ENCODE measurements at regions not wholly inside any gene's neighbourhood (a gene's known extent, or its start where the extent isn't known, plus 50 kb on each side); places are given as distances from the start of the nearest gene placed in this dataset.

DNA sequence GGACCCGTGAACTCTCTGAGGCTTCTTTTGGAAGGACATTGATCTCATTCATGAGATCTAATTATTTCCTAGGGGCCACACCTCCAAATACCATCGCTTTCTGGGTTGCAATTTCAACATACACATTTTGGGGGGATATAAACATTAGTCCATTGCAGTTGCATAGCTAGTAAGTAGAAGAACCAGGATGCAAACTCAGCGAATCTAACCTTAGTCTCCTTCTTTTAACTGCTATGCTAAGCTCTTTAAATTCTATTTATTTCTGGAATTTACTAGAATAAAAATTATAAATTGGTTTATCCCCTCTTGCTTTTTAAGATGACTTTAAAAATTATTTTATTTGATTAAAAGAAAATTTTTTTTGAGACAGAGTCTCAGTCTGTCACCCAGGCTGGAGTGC, 232.5 kb upstream of the EEF2KMT start:
- WGBS, 2 experiments (ENCODE audit: extremely low coverage in 2 of 2, insufficient read length in 1 of 2) = no CpG with 5 or more reads among the region's 3 CpGs
- H2BK15ac ChIP-seq (ENCODE audit: low read depth, low read length) = no peak overlapping the region
- H3K14ac ChIP-seq (replicated peaks; ENCODE audit: low read depth, low read length) = no peak overlapping the region
- no peak overlapping the region for H4K91ac ChIP-seq (ENCODE audit: insufficient read depth, low read depth, low read length)
- H3K4me2 ChIP-seq (ENCODE audit: low read depth, low read length) = no peak overlapping the region
- ChIA-PET CTCF (no interaction called here), POLR2A (ENCODE audit: unreplicated experiment) (no interaction called here)
- no peak overlapping the region for H2BK120ac ChIP-seq (ENCODE audit: low read depth, low read length)
- H3K27me3 ChIP-seq (ENCODE audit: control insufficient read depth, insufficient read depth, low read length) = no peaks in the 10 kb centered on the region
- H3K9ac ChIP-seq (ENCODE audit: low read depth, low read length) = no peak overlapping the region
- intact Hi-C loops (cut with micrococcal nuclease) = no loop called here
- H2AFZ ChIP-seq (replicated peaks; ENCODE audit: low read length, poor library complexity) = no peak overlapping the region
- no peaks in the 10 kb centered on the region for H3K9me1 ChIP-seq (ENCODE audit: insufficient read depth, low read length)
- no peaks in the 10 kb centered on the region for H3K4me1 ChIP-seq (ENCODE audit: control insufficient read depth, insufficient read depth, low read length)
- H3K9me3 ChIP-seq (ENCODE audit: control insufficient read depth, insufficient read depth, low read length) = peaks cover 10% of the 10 kb centered on the region
- no peak overlapping the region for H4K5ac ChIP-seq (ENCODE audit: low read depth, low read length)
- no peak overlapping the region for H3K23ac ChIP-seq (ENCODE audit: low read depth, low read length)
- no peak overlapping the region for H3K18ac ChIP-seq (ENCODE audit: low read depth, low read length)
- DNase-seq (no peak), ATAC-seq (ENCODE audit: low read depth) (no peak)
- H3K4me3 ChIP-seq (ENCODE audit: insufficient read depth, low read depth, low read length) = no peak overlapping the region
- dilution Hi-C loops (cut with HindIII; ENCODE audit: low sequenced_read_pairs, unreplicated experiment) = no loop called here
- H2AK9ac ChIP-seq (replicated peaks; ENCODE audit: low read depth, low read length, poor library complexity) = no peak overlapping the region
- TF ChIP-seq, protein P1, sequence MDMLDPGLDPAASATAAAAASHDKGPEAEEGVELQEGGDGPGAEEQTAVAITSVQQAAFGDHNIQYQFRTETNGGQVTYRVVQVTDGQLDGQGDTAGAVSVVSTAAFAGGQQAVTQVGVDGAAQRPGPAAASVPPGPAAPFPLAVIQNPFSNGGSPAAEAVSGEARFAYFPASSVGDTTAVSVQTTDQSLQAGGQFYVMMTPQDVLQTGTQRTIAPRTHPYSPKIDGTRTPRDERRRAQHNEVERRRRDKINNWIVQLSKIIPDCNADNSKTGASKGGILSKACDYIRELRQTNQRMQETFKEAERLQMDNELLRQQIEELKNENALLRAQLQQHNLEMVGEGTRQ (IDR thresholded peaks at IDR 0.05; ENCODE audit: low read depth, low read length) = no peak
- TF ChIP-seq CHD1 (IDR thresholded peaks at IDR 0.05; ENCODE audit: low read depth, low read length) = no peak
- H3K27ac ChIP-seq (ENCODE audit: insufficient read depth, low read length) = no peak overlapping the region
- no peak overlapping the region for H4K8ac ChIP-seq (ENCODE audit: low read depth in 2 of 2, low read length in 2 of 2)
- H3K4ac ChIP-seq (ENCODE audit: low read depth, low read length) = no peak overlapping the region
- BruUV-seq (replicated peaks) = no TSS peak
- no peak overlapping the region for H3K56ac ChIP-seq (ENCODE audit: extremely low read depth, insufficient read depth, low read length)
- no peaks in the 10 kb centered on the region for H3K79me1 ChIP-seq (ENCODE audit: low read depth in 1 of 2, low read length in 2 of 2)
- in situ Hi-C loops (cut with MboI; ENCODE audit: low sequenced_read_pairs) = loop anchor here (25.0 kb wide), 1 partner anchor 107 kb away; no protein-coding TSS in a partner anchor
- no peaks in the 10 kb centered on the region for H3K36me3 ChIP-seq (ENCODE audit: control insufficient read depth, insufficient read depth, low read length)
- no peak overlapping the region for H2AK5ac ChIP-seq (ENCODE audit: low read depth, low read length)
- no peaks in the 10 kb centered on the region for H4K20me1 ChIP-seq (ENCODE audit: insufficient read depth, low read length)
- no peak overlapping the region for H2BK5ac ChIP-seq (ENCODE audit: low read depth, low read length, poor library complexity, severe bottlenecking)
- H2BK20ac ChIP-seq (ENCODE audit: low read depth, low read length) = no peak overlapping the region
